Hematopoietic multipotent progenitor cell (in vitro differentiated cells): ENCODE measurements at regions not wholly inside any gene's neighbourhood (a gene's known extent, or its start where the extent isn't known, plus 50 kb on each side); places are given as distances from the start of the nearest gene placed in this dataset.

ENCODE experiments used
- DNase-seq, 3 donors: peaks; one replicate each; pipeline ENCODE4 v3.0.0-alpha.2; 2011 to 2015; ENCODE audit warnings: low read depth in 2 of 3, low spot score in 2 of 3

DNA sequence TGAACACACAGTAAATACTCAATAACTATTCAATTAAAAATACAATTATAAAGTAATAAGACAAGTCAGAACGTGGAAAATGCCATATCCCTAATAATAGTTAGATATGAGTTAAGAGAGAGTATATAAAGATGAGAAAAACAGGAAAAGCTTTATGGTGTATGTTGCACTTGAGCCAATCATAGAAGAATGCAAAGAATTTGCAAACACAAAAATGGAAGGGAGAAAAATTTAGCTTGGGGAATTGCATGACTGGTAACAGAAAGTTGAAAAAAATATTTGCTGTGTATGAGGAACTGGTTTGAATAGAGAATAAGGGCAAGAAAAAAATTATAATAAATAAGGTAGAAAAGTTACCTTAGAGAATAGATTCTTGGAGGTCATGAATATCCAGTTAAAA is 739.6 kb upstream of the CXADR start:
- DNase-seq: no peak

DNA sequence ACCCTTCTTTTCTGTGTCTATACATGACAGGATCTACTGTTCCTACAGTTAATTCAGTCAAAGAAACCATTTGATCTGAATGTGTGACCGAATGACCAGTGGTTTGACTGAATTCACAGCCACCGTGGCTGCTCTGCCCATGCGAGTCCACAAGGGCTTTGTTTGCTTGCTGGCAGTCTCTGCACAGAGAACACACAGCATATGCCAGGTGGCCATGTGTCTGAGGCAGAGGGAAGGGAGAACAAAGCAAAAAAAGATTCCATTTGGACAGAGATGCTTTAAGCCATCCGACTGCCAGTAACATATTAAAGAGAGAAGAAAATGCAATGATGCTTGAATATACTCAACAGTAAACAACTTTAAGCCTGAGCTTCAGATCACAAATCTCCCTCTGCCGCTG is 737.8 kb upstream of the CXADR start:
- DNase-seq: no peak

DNA sequence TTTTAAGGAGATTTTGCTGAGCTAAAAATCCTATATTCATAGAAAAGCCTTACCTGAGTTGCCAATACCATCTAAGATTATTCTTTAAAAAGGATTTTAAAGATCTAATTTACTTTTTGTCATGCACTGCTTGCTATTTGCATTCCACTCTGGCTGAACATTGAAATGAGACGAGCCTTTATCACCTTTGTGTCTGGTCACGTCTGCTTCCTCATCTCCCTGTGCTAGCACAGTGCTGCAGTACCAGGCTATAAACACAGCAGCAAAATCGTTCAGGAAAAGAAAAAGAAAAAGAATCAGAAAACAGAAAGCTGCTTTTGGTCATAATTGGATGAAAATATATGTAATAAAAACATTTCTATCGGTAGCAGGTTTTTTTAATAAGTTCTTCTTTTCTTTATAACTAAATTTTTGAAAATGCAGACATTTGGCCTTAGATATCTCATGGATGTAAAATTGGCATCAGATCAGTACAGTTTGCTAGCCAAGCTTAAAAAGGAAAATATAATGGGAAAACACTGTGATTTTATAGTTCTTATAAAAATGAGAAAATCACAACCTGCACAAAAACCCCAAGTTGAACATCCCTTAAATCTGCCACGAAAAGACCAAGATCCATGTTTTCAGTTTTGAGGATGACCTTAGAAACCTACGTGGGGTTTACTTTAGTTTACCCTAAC is 735.7 kb upstream of the CXADR start:
- DNase-seq: no peak

DNA sequence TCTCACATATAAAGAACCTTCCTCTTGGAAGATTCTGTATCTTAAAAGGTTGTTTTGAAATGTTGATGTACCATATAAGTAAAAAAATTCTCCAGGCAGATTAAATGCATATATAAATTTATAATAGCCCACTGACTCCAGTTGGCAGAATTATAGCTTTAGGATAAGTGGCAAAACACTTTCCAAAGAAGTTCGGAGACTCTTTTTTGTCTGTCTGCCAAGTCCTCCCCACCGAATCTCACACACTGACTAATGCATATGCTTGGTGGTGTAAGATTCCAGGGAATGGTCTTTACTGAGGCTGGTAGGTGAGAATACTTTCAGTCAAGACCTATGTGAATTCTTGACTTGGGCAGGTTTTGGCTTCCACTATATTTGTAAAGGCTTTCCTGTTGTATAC is 724.3 kb upstream of the CXADR start:
- DNase-seq: no peak

DNA sequence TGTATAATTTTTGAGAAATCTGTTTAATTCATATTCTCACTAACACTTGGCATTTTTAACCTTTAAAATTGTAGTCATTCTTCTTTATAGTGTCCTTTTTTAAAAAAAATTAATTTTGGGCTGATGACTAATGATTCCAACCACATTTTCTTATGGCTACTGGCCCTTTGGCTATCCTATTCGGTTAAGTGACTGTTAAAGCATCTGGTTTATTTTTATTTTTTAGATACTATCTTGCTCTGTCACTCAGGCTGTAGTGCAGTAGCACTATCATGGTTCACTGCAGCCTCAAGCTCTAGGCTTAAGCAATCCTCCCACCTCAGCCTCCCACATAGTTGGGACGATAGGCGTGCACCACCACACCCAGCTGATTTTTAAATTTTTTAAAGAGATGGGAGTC is 723.2 kb upstream of the CXADR start:
- DNase-seq: no peak

DNA sequence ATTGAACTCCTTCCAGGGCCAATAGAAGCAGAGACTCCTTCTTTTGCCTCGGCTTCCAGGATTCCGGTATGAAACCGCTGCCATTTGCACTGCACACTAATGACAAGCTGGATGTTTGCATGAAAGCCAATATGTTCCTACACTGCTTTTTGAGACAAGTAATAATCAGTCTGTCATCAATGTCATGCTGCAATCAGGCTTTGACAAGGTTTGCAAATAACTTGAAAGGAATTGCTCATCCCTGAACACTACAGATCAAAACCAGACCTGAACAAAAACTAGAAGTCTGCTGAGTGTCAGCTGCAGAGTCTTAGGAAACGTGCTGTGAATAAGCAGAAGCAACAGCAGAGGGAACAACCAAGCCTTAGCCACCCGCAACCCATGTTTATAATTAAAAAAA is 720.7 kb upstream of the CXADR start:
- no peak for DNase-seq

DNA sequence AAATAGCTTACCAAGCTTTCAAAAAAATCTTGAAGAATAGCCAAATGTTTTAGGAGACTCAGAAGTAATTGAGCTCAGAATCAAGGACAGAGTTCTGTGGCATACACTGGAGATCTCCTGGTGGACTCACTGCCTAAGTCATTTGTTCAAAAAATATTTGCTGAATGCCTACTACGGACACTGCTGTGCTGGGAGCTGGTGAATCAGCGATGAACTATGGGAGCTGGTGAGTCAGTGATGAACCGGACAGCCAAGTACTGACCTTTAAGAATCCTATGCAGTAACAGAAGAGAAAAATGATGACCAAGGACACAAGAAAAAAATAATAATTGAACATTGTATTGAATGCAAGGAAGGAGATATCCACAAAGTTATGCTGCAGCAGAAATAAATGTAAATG is 717.9 kb upstream of the CXADR start:
- no peak for DNase-seq

DNA sequence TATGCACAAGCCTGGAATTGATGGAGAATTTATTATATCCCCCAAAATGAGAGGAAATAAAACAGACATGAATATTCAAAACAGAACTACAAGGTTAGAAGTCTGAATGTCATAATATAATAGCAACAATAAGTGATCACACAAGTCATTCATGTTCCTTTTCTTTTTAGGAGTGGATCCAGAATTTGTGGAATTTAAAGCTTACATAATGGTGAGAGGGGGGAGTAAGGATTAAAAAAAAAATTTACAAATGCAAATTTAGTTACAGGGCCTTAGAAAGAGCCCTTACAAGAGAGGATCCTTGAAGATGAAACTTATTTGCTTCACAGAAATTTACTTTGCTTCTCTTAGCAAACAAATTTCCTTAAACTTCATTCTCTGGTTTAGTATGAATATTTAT is 716.1 kb upstream of the CXADR start:
- no peak for DNase-seq

DNA sequence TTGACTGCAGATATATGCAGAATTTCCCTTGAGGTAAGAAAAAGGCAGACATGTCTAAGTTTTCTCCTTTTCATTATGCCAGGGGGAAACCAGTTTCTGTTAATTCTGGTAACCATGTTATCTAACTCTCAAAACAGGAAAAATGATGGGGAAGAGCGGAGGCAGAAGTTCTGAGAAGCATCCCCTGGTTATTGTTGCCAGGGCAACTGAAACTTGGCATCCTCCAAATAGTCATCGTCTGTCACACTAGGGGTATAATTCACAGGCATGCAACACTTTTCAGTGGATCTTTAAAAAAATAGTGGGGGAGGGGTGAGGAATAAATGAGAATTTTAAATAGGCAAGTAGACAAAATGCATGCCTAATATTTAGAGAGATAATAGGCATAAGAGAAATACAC is 715.3 kb upstream of the CXADR start:
- DNase-seq: no peak

DNA sequence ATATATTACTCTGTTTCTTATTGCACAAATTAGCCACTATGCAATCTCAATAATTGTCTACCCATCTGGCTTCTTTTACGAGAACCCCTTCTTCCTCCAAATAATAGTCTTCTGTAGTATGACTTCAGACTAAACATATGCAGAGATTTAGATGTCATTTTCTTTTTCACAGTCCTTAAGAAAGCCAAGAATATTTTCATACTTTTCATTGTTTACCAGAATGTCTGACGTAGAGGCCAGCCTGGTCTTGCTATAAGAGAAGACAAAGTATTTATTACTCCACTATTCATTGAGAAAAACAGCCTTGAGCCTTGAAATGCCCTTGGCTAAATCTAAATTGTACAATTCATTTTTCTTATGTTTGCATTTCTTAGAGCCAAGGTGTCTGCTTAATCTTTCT is 714.9 kb upstream of the CXADR start:
- DNase-seq: no peak

DNA sequence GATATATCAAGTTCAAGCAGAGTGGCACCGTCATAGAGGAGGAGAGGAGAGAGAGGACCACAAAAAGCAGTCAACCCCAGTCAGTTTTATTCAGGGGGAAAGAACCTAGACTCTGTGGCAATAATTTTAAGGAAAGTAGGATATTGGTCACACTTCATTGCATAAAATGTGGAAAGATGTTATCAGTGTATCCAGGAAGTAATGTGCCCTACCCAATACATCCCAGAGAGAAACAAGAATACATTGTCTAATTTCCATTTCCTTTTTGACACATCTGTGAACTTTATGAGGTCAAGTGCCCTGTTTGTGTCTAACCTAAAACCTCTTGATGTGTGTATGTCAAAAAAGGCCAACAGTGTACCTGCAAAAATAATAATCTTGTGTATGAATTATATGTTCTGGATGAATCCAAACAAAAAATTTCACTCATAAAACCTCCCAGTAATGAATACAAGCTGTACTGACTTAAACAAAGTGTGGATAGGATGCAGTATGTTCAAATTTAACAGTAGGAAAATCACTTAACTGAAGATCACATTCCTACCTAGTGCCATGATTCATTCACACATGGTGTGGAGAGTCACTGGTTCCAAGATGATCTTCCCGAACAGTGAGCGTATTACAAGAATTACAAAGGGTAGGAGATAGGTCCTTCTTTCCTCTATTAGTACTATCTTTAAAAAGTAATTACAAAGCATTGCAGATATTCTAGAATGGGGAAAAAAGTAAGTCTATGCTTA is 712.1 kb upstream of the CXADR start:
- no peak for DNase-seq

DNA sequence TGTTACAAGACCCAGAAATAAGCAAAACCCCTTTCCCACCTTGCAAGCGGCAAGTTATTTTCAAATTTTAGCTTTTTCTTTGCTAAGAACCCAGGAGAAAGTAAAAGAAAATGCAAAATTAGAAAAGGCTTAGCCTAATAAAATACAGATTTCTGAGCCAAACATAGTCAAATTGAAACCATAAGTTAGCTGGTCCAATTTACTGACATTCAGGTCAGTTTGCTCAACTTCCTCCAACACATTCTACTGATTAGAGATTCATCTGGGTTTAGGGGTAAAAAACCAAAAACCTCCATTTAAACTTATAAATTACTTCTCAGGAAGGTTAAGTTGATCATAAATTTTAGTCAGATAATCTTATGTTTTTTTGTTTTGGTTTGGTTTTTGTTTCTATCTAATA is 701.8 kb upstream of the CXADR start:
- DNase-seq: no peak

DNA sequence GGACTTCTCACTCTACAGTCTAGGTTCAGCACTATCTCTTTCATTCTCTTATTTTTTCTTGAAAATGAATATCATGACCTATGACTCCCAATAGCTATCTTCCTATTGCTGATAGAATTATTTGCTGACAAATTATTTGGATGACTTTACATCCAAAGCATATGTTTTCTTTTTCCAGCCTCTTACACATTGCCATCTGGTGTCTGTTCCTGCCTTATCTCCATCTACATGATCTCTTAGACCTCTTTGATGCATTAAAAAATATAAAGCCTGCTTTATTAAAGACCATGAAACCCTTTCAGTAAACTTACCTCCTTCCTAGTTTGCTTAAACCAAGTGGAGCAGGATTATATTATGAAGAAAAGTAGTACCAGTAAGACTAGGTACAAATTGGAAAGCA is 700.9 kb upstream of the CXADR start:
- no peak for DNase-seq

DNA sequence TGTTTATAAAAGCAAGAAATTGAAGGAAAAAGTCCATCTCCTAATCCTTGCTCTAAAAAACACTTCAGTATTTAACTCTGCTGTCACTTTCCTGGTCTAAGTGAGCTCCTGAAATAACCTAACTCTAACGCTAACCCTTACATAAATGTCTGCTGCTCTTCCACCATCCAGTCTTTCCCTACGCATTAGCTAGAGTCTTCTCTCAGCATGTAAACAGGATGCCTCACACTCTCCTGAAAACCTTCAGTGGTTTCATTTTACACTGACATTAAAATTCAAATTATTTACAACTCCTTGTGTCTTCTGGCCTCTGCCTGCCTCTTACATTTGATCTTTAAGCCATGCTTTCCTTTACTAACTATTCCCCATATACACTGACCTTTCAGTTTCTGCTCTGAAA is 697.6 kb upstream of the CXADR start:
- DNase-seq: no peak

DNA sequence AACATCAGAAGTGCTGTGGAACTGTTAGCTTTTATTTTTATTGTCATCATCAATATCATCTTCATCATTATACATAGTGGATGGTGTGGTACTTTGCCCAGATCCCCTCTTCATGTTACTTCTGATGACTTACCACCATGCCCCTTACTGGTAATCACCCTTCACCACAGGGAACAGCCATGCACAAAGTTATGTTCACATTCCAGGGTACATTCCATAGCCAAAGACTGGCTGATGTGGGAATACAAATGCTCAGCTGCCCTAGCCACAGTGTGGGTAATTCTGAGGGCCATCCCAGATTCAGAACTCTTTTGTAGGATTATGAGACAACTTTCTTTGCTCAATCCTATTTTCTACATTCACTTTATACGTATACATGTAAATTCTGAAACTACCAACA is 691.3 kb upstream of the CXADR start:
- DNase-seq: no peak

DNA sequence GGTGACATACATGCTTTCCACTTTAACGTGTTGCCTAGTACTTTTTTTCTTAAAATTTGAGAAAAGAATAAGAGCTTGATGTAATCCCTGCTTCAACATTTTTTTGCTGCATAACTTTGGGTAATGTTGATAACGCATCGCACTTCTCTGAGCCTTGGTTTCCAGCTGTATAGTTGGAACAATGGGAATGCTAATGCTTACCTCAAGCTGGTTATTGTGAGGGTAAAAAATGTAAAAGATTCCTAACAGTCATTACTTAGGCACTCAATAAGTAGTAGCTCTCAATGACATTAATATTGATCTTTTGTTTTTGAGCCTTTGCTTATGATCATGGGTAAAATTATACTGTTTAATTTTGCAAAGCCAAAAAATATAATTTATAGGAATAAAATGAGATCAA is 683.3 kb upstream of the CXADR start:
- DNase-seq: no peak

DNA sequence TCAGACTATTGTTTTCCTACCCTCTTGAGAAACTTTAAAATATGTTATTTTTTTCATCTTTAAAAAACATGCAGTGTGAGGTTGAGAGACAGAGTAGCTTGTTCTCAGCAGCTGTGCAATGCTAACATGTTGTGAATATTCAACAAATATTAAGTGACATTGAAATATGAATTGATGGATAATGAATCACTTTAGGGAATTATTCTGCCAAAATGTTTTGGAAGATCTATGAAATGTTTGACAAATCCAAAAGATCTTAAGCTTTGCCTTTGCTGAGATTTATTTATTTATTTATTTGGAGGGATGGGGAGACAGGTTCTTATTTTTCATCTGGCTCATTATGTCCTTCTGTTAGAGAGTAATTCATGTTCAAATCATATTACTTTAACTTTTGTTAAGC is 680.1 kb upstream of the CXADR start:
- DNase-seq: no peak

DNA sequence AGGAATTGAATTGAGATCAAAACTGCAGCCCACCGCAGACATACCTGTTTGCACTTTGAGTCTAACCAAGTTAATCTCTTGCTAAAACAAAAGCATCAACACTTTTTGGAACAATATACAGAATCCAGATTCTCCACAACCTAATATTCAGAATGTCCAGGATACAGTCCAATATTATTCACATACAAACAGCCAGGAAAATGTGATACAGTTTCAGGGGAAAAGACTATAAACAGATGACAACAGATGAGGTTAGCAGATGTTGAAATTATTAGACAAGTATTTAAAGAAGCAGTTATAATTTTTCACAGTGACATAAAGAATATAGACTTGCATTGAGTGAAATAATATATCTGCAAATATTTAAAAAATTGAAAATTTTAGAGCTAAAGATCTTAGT is 678.1 kb upstream of the CXADR start:
- DNase-seq: no peak

DNA sequence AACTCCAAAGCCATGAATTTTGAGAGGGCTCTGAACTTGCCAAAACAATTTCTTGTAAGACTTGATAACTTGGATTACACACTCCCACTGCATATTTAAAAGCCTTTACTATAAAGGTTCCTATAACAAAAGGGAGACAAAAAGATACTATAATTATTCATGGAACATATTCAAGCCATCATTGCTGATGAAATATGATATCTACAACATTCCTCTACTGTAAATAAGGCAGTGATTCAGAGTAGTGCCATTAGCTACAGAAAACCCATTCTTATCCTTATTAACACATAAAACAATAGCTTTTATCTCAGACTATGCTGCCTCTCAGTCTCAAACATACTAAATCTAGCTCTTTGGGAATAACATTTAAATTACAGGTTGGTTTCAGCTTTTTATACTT is 675.5 kb upstream of the CXADR start:
- DNase-seq: no peak

DNA sequence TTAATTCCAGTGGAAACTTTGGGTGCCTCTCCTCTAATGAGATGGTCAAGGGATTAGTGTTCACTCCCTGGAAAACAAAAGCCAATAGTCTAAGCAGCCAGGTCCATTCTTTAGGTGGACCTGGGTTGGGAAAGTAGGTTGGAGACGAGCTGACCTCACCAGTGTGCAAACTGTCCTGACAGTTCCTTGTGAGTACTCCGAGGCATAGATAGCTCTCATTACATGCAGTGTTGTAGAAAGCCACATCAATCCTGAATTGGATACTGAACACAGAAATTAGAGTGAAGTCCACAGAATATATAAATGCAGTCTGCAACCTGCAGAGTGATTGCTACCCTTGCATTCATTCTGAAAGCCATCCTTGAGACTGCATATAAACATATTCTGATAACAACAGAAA is 675.1 kb upstream of the CXADR start:
- no peak for DNase-seq

DNA sequence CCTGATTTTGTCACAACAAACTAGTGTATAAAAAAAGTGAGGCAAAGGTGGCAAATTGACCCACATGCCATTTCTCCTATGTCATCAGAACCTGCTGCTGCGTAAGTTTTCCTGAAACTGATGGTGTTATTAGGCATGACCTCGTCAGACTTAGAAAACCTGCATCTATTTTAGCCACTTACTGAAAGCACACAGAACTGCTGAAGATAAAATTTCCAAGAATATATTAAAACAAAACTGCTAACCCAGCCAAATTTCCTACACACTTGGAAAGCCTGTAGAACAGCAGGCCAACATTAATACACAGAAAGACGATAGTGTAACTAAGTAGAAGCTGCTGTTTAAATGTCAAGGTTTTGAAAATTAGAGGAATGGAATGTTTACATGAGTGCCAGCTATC is 674.5 kb upstream of the CXADR start:
- DNase-seq: no peak

DNA sequence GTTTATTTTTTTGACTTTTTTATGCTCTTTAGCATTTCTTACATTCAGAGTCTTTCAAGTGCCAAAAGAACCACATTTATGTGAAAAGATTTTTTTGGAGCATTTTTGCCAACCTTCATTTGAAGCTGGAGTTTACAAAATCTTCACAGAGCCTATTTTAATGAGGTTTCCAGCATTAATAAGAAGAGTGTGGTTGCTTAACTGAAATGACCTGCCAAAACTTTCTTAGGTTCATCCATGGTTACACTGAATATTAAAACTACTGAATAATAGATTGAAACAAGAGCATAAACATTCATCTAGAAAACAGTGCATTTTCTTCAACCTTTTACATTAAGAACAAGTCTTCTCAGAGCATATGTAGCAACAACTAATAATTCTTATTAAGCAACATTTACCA is 672.3 kb upstream of the CXADR start:
- DNase-seq: no peak
